ENCODE measurements at regions not wholly inside any gene's neighbourhood (a gene's known extent, or its start where the extent isn't known, plus 50 kb on each side); places are given as distances from the start of the nearest gene placed in this dataset.

DNA sequence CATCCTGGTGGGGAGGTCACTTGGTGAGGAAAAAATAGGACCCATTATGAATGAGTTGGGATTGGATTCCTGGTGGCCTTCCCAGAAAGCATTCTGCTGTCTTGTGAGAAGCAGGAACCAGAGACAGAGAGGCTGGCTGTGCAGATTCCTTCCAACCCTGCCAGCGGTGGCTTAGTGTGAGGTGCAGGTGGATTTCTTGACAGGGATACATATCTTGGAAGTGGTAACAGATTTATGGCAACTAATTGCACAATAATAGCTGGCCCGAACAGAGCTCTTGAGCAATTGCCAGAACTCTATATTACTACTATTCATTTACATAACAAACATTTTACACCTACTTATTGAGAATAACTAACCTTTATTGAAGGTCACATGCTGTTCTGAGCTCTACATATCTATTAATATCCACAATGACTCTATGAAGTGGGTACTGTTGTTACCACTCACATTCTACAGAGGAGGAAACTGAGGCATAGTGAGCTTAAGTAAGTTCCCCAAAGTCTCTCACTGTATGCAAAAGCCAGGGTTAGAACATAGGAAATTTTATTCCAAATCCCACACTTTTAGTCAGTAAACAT lies 173.9 kb upstream of the SERP2 start:
- Mint-ChIP-seq H3K36me3 (peaks cover under 1% of the 10 kb centered on the region), H3K4me1 (peaks cover 51% of the 10 kb centered on the region), H3K27me3 (peaks cover 70% of the 10 kb centered on the region), H3K9me3 (ENCODE audit: low read depth) (no peaks in the 10 kb centered on the region), H3K27ac (no peak overlapping the region), H3K4me3 (no peak overlapping the region)
- no peak for DNase-seq
- ATAC-seq = no peak
- CTCF ChIA-PET = interaction anchor here (0.9 kb wide), 1 partner anchor 10 kb away, joined by 3 read pairs; no protein-coding TSS in a partner anchor

DNA sequence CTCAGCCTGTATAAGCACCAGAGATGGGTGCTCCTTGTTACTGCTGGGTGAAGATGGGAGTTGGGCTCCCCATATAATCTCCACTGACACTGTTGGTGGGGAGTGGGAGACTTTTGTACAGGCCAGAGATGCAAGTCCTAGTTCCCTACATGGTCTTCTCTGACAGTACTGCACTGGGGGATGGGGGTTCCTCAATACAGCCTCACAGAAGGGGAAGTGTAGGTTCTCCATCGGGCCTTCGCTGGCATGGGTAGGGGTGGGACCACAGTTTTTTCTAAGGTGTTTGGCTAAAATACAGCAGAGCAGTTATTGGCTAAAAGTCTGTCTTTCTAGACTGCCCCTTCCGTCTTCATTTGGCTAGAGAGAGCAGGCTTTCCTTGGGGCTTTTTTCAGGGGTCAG lies 167.2 kb upstream of the SERP2 start:
- CTCF ChIA-PET = no interaction called here
- Mint-ChIP-seq H3K4me1 (no peaks in the 10 kb centered on the region), H3K9me3 (ENCODE audit: low read depth) (peaks cover 2% of the 10 kb centered on the region), H3K27me3 (peaks cover 63% of the 10 kb centered on the region), H3K4me3 (no peak overlapping the region), H3K36me3 (no peaks in the 10 kb centered on the region), H3K27ac (no peak overlapping the region)
- no peak for ATAC-seq
- no peak for DNase-seq

DNA sequence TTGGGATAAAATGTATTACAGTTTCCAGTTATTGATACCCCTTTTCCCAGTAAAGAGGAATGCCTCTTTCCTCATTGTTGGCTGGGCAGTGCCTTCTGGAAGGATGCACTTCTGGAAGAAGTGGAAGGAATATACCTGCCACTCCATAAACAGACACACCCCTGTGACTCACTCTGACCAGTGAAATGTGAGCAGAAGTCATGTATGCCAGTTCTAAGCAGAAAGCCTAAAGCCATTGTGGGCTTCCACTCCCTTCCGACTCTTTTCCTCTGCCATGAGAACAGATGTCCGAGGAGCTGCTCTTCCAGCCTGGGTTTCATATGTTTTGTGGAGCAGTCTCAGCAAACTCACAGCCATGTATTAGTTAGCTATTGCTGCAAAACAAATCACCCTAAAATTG lies 166.1 kb upstream of the SERP2 start:
- CTCF ChIA-PET = no interaction called here
- DNase-seq (no peak), ATAC-seq (no peak)
- H3K4me1 Mint-ChIP-seq = no peaks in the 10 kb centered on the region
- no peaks in the 10 kb centered on the region for H3K36me3 Mint-ChIP-seq
- H3K27ac Mint-ChIP-seq = no peak overlapping the region
- peaks cover 66% of the 10 kb centered on the region for H3K27me3 Mint-ChIP-seq
- peaks cover 2% of the 10 kb centered on the region for H3K9me3 Mint-ChIP-seq (ENCODE audit: low read depth)
- no peak overlapping the region for H3K4me3 Mint-ChIP-seq

DNA sequence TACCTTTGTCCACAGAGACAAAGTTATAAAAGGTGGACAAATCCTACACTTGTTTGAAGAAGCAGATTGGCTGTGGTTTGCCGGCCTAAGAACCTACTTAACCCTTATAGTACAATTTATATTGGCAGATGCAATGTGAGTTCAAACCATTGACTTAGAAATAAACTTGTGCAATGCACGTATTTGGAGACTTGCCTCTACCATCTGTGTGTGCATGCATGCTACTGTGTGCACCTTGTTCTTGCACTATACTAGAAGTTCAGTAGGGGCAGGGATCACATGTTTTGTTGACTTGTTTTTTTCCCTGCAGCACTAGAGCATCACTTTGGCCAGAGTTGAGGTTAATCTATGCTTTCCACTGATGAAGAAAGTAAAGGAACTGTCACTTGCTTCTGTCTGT lies 163.1 kb upstream of the SERP2 start:
- Mint-ChIP-seq H3K9me3 (ENCODE audit: low read depth) (peaks cover 2% of the 10 kb centered on the region), H3K27me3 (peaks cover 66% of the 10 kb centered on the region), H3K4me3 (no peak overlapping the region), H3K27ac (no peak overlapping the region), H3K36me3 (no peaks in the 10 kb centered on the region), H3K4me1 (no peaks in the 10 kb centered on the region)
- no peak for ATAC-seq
- CTCF ChIA-PET = no interaction called here
- no peak for DNase-seq

DNA sequence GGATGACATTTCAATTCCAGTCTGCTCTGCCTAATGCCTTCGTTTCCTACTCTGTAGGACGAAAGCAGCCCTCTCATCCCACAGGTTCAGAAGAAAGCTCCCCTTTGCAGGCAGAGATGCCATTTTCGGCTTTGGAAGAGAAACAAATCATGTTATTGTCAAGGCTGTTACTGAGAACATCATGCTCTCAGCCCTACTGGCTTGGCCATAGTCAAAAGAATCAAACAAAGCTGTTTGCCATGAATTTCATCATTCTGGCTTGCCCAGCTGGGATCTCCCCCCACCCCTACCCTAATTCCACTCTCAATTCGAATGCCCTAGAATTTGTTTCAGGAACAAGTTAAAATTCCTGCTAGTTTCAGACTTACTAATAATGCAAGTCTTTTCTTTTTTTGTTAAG lies 162.3 kb upstream of the SERP2 start:
- peaks cover 68% of the 10 kb centered on the region for H3K27me3 Mint-ChIP-seq

DNA sequence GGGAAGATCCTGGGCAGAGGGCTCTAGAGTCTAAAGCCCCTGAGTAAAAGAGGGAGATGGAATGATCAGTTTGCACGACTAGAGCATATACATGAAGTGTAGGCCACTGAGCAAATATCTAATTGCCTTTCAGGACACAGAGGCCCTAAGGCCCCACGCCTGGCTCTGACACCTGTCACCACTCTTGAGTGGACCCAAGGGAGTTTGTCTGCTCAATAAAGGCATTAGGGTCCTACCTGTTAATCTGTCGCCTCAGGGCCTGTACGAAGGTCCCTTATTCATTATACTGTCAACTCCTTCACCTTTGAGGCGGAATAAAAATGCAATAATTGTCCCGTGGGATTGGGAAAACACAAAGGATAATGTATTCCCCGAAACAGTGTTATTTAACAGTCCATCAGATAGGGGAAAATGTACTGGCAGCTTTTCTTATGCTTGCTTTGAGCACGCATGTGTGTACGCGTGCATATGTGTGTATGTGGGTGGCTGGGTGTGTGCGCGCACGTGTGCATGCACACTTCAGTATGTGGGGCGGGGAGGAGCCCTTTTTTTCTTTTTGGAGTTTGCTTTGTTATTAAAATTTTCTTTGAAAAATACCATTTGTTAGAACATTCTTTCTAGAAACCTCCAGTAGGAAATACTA lies 161.8 kb upstream of the SERP2 start:
- CTCF ChIA-PET = no interaction called here
- Mint-ChIP-seq H3K4me3 (no peak overlapping the region), H3K4me1 (no peaks in the 10 kb centered on the region), H3K27me3 (peaks cover 66% of the 10 kb centered on the region), H3K9me3 (ENCODE audit: low read depth) (no peaks in the 10 kb centered on the region), H3K36me3 (no peaks in the 10 kb centered on the region), H3K27ac (no peak overlapping the region)
- no peak for ATAC-seq
- DNase-seq = no peak

More for the DNA sequence above, 162.3 kb upstream of the SERP2 start:
- Mint-ChIP-seq H3K36me3 (no peaks in the 10 kb centered on the region), H3K27ac (no peak overlapping the region), H3K4me3 (no peak overlapping the region), H3K4me1 (no peaks in the 10 kb centered on the region), H3K9me3 (ENCODE audit: low read depth) (no peaks in the 10 kb centered on the region)
- no peak for DNase-seq
- CTCF ChIA-PET = no interaction called here
- no peak for ATAC-seq

DNA sequence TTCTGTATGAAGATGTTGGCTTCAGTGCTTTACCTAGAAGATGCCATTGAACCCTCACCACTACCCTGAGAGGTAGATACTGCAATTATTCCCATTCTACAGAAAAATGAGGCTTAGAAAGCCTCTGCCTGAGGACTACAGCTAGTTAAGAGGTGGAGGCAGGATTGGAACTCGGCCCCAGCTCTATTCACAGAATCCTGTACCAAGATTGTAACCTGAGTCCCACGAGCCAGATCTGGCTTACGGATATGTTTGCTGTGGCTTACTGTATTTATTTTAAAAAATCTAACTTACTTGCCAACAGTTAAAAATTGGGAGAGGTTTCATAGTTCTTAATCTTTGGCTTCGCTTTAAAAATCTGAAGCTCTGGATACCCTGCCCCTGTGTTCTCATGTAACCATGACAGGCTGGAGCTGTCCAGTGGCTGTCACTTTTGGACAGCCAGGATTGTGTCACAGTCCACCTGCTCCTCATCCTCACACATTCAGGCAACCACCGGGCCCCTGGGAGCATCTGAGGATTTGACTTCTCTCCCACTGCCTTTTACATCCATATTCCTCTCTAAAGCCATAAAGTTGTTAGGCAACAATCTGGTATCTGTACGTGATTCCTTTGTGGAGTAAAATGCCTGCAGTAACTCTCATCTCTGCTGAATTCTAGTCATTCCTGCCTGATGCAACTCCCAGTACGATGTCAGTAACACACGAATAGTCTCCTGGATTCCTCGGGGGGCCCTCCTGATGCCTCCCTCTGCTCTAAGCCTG lies 160.8 kb upstream of the SERP2 start:
- Mint-ChIP-seq H3K36me3 (no peaks in the 10 kb centered on the region), H3K27ac (no peak overlapping the region), H3K4me3 (no peak overlapping the region), H3K9me3 (ENCODE audit: low read depth) (no peaks in the 10 kb centered on the region), H3K27me3 (peaks cover 60% of the 10 kb centered on the region), H3K4me1 (no peaks in the 10 kb centered on the region)
- DNase-seq (no peak), ATAC-seq (no peak)
- CTCF ChIA-PET = no interaction called here

DNA sequence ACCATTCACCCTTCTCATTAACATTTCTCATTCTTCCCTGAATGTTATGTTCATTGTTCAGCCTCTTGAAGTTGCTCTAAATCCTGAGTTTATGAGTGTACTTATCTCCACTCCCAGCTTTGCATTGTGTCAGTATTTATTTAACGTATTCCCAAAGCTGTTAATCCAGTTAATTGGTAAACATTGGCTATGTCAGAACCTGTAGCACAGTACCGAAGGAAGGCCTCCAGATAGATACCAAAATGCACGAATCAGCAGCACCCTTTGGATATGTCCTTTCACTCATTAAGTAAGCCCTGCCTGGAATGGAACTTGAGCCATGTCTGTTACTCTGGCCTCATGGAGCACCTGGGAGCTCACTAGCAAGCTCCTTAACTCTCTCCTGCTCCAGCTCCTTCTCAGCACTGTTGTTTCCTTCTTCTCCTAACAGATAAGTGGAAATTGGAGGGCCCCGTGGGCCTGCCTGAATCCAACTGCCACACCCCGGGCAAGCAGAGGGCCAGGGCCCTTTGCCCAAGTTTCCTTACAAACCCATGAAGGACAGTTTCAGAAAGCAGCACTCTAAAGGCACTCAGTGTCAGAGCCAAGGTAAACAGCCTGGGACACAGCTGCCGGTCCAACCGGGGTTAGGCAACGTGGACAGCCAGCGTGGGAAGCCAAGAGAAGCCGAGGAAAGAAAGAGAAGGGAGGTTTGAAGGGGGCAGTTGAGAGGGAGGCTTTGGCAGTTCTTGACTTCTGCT lies 155.0 kb upstream of the SERP2 start:
- ATAC-seq = no peak
- Mint-ChIP-seq H3K4me3 (no peak overlapping the region), H3K27ac (no peak overlapping the region), H3K27me3 (peaks cover 43% of the 10 kb centered on the region), H3K36me3 (no peaks in the 10 kb centered on the region), H3K9me3 (ENCODE audit: low read depth) (no peaks in the 10 kb centered on the region), H3K4me1 (no peaks in the 10 kb centered on the region)
- DNase-seq = no peak
- CTCF ChIA-PET = no interaction called here

DNA sequence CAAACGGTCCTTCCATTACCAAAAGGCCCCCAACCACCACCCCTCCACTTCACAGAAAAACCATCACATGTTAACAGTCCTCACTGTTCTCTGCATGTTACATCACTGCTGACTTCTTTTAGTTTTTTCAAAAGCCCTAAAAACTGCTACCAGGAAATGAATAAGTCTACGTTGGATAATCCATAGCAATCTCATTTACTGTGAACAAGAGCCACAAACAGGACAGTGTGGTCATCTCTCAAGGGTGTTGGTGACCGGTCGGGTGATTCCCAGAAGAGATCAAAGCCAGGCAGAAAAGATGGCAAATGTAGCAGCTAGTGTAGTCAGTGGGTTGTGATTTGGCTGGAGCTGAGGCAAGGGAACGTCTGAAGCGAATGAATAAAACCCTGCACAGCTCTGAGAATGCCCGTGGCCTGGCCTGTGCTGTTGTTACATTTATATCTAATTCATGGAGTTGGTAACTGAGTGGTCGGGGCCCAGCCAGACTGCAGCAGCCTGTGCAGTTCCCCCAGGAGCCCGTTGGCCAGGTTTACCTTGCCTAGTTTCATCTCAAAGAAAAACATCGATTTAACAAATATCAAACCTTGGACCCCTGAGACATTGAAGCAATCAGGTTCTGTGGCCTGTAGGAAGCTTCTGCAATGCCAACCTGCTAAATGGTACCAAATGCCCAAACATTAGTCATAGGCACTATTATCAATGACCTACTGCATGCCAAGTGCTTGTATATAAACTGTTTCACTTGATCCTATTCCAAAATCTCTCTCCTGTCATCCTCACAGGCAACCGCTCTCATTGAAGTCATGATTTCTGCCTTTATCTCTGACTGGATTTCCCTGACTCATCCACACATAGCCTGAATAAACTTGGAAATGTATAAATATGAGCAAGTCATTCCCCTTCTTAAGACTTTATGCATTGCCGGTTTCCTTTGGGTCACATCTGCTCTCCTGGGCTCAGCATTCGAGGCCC lies 153.8 kb upstream of the SERP2 start:
- Mint-ChIP-seq H3K27me3 (peaks cover 44% of the 10 kb centered on the region), H3K27ac (no peak overlapping the region), H3K36me3 (no peaks in the 10 kb centered on the region), H3K9me3 (ENCODE audit: low read depth) (no peaks in the 10 kb centered on the region), H3K4me3 (no peak overlapping the region), H3K4me1 (no peaks in the 10 kb centered on the region)
- DNase-seq (no peak), ATAC-seq (no peak)
- CTCF ChIA-PET = no interaction called here

DNA sequence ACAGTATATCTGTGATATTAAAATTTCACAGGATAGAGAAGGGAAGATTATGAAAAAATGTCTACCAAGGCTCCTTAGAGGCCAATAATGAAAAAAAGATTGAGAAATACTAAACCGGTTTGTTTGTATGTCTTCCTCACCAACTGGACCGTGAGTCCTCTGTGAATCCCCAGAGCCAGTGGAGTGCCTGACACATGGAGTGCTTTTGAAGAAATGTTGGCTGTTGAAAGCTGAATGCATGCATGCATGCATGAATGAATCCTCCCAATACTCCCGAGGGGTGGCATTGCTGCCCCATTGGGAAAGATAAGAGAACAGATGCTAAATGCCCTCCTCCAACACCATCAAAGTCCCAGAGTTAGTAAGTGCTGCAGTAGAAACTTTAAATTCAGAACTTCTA lies 152.7 kb upstream of the SERP2 start:
- CTCF ChIA-PET = interaction anchor here (0.8 kb wide), 1 partner anchor 213 kb away, joined by 3 read pairs; no protein-coding TSS in a partner anchor
- H3K9me3 Mint-ChIP-seq (ENCODE audit: low read depth) = no peaks in the 10 kb centered on the region
- H3K27me3 Mint-ChIP-seq = peaks cover 42% of the 10 kb centered on the region
- no peak overlapping the region for H3K27ac Mint-ChIP-seq
- ATAC-seq (no peak), DNase-seq (no peak)
- H3K4me1 Mint-ChIP-seq = no peaks in the 10 kb centered on the region
- H3K4me3 Mint-ChIP-seq = no peak overlapping the region
- H3K36me3 Mint-ChIP-seq = no peaks in the 10 kb centered on the region

DNA sequence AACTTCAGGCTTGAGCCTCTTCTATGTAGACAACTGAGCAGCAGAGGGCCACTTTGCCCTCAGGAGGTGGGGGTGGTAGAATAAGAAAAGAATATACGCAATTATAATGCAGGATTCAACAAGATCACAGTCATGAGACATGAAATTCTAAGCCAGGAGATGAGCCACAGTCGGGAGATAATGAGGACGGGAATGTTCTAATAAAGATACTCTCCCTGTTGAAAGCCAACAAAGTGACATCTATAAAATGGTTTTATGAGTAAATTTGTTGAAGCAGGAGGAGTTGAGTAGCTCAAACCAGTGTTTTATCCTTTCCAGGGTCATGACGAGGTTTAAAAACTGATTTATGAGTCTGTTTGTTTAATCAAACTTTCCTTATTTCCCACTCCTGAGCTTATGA lies 152.0 kb upstream of the SERP2 start:
- Mint-ChIP-seq H3K4me3 (no peak overlapping the region), H3K9me3 (ENCODE audit: low read depth) (no peaks in the 10 kb centered on the region), H3K36me3 (no peaks in the 10 kb centered on the region), H3K27me3 (peaks cover 37% of the 10 kb centered on the region), H3K27ac (no peak overlapping the region), H3K4me1 (no peaks in the 10 kb centered on the region)
- CTCF ChIA-PET = interaction anchor here (0.8 kb wide), 1 partner anchor 212 kb away, joined by 3 read pairs; no protein-coding TSS in a partner anchor
- no peak for ATAC-seq
- no peak for DNase-seq

DNA sequence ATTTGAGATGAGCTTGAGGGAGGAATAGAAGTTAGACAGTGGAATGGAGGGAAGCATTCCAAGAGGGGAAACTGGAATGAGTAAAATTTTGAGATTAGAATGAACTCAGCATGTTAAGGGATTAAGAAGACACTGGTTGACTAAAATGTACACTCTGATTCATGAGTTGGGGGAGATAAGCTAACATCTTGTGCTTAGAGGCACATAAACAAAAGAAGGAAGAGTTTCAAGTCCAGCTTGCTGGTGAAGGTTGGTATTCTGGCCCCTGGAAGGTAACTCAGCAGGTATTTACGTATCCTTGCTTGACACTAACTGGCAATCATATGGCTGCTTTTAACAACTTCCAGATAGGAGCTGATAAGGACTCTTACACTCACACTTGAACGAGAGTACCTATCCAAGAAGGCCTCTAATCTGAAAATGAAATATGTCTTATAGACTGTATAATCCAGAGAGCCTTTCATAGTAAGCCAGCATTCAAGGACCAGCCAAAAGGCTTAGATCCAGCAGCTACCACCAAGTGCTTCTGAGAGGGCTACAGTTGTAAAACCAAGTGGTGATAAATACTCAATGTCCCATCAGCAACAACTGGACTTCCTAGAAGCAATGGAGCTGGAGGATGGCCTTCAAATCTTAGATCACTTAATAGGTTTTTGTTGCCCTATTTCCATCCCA lies 149.7 kb upstream of the SERP2 start:
- ATAC-seq = no peak
- peaks cover 40% of the 10 kb centered on the region for H3K27me3 Mint-ChIP-seq
- CTCF ChIA-PET = interaction anchor here (0.6 kb wide), 1 partner anchor 476 kb away, joined by 3 read pairs; no protein-coding TSS in a partner anchor
- H3K9me3 Mint-ChIP-seq (ENCODE audit: low read depth) = no peaks in the 10 kb centered on the region
- H3K4me1 Mint-ChIP-seq = no peaks in the 10 kb centered on the region
- H3K27ac Mint-ChIP-seq = no peak overlapping the region
- no peak overlapping the region for H3K4me3 Mint-ChIP-seq
- no peaks in the 10 kb centered on the region for H3K36me3 Mint-ChIP-seq
- no peak for DNase-seq

All from activated CD8-positive, alpha-beta memory T cell treated with anti-CD3 and anti-CD28 coated beads, Interleukin-2, amount 10 ng/mL, durations not matched to agents 7 days and 5 days (primary cell).